HG03342 (cell line): ENCODE measurements at regions not wholly inside any gene's neighbourhood (a gene's known extent, or its start where the extent isn't known, plus 50 kb on each side); places are given as distances from the start of the nearest gene placed in this dataset.

Experiments
- ATAC-seq: cut with Tn5 transposase; IDR thresholded peaks from one replicate; pipeline ENCODE4 v1.9.1; 2021; ENCODE audit warnings: mild to moderate bottlenecking, moderate library complexity; ENCODE audit not compliant: unreplicated experiment

DNA sequence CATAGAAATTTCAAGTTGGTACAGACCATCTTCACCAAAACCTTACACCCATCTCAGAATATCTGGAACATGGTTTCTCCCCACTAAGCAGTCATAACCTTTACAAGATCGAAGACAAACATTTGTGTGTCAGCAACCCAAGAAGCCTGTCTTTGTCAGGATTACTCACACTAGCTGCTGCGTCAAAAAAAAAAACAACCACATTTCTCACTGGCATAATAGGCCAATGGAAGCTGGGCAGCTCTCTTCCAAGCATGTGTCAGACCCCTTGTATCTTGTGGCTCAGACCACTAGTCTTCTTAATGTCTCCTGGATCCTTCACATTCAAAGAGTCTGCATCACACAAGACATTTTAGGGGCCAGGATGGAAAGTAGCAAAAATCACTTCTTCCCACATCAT is 266.9 kb upstream of the IGF1R start:
- no peak for ATAC-seq

DNA sequence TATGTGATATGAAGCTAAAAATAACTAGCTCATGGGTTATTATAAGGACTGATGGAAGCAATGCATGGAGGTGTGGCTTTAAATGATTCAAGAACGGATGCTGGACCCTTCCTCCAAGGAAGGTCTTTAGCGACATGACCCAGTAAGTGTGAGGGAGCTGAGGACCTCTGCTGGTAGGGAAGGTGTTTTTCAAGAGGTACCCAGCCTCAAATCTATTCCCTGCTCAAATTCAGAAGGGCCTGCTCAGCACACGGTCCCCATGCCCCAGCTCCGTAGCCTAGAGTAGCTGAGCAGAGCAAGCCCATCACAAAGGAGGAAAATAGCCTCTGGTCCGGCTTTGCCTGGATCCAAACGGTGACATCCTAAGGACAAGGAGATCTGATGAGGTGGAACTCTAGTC is 266.2 kb upstream of the IGF1R start:
- ATAC-seq, result no peak

- no peak for ATAC-seq
Measured at GRCh38 chr15:98383571-98383970, 264.8 kb upstream of the IGF1R start.

DNA sequence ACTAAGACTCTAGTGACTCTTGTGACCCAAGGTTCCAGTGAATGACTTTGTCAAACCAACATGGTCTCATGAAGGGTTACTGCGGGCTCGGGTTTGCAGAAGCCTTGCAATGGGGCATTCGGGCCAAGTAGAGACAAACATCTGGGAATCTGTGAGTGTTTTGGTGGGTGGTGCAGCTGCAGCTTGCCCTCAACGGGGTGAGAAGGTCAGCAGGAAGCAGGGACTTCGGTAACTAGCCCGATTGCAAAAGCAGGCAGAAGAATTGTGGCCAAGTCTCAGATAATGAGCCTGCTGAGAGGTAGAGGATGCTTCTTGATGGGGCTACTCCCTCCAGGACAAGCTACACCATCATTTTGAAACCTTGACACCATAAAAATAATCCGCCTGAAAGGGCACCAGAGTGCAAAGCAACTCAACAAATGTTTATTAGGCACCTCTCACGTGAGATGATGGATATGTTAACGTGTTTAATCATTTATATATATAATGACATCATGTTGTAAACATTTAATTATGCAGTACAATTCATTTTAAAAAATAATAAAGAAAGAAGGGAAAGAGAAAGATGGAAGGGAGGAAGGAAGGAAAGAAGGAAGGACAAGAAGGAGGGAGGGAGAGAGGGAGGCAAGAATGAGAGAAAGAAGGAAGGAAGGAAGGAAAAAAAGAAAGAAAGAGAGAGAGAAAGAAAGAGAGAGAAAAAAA is 263.9 kb upstream of the IGF1R start:
- no peak for ATAC-seq

- ATAC-seq, result no peak
Measured at GRCh38 chr15:98385752-98386381, 262.5 kb upstream of the IGF1R start.

DNA sequence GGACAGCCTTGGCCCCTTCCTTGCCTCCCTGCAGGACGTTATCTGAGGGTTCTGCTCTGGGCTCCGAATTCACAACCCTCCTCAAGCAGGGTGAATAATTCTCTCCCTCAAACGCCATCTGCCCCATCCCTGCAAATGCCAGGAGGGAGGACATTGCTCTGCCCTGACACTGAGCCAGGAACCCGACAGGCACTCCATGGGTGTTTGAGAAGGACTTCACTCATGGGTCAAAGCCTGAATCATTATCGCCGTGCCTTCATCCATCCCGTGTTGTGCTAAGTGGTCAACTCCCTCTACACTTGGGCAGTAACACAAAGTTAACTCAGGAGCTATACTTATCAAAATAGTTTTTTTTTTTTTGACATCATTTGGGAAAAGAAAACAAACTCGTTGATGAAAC is 261.8 kb upstream of the IGF1R start:
- no peak for ATAC-seq

DNA sequence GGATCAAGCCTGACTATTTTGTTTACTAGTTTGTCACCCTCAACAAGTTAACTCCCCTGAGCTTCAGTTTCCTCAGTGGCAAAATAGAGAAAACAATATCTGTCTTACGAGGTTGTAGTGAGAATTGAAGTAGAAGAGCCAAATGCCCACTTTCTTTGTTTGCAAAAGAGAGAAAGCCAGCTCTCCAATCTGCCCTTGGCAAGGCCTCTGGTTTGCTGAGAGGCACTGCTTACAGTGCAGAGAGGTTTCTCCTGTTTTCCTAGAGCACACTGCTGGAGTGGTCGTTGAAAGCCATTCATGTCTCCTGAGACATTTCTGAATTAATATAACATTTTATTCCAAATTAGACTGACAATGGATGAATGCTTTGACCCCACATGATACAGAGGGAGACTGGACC is 260.5 kb upstream of the IGF1R start:
- ATAC-seq, result no peak

DNA sequence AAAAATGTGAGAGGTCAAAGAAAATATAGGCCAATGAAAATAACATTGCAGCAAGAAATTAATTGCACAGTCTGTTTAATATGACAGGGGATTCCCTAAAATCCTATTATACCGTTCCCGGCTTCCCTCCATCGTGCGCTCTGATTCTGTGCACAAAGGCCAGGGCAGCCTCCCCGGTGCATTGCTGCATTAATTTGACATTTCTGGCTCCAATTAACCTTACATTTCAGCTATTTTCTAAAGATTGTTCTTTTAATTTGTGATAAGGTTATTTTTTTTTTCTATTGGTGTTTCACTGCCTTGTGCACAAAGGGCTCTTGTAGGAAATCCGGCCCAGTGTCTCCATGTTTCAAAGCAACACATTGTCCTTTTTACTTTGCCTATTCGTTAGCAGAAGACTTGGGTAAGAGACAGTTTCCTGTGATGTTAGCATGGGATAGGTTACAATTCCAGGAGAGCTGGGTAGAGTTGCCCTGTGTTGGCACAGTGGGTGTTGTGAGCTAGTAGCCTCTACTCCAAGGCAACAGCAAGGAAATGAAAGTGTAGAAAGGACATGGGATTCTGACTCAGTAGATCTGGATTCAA is 257.3 kb upstream of the IGF1R start:
- no peak for ATAC-seq

DNA sequence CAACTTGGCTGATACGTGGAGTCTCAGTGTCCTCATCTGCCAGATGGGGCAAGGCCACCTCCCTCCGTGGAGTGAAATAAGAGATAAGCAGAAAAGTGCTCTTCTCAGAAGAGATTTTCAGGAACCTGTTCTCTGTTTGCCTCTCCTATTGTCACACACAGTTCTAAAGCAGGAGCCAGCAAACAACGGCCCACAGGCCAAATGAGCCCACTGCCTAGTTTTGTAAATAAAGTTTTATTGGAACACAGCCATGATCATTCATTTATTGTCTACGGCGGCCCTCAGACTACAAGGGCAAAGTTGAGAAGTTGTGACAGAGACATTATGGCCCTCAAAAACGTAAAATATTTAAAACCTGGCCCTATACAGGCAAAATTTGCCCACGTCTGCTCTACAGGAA is 256.8 kb upstream of the IGF1R start:
- no peak for ATAC-seq

DNA sequence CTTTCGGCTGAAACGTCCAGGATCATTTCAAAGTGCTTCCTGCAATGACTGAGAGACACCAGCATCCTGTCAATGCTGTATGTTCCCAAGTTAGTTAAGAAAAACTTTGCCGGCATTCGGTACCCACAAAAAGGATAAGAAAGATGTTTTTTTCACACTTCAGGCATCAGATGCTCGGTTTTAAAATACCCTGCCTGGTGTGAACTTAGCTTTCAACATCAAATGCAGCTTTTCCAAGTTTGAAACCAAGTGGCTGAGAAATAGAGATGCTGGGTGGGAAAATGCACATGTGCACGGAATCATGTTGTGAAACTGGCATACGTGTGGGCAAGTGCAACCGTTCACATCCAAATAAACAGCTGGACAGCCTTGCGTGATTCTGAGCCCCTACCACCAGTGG is 254.9 kb upstream of the IGF1R start:
- no peak for ATAC-seq

- ATAC-seq, result no peak
Measured at GRCh38 chr15:98394546-98394945, 253.8 kb upstream of the IGF1R start.

- ATAC-seq, result no peak
Measured at GRCh38 chr15:98395974-98396610, 252.2 kb upstream of the IGF1R start.

DNA sequence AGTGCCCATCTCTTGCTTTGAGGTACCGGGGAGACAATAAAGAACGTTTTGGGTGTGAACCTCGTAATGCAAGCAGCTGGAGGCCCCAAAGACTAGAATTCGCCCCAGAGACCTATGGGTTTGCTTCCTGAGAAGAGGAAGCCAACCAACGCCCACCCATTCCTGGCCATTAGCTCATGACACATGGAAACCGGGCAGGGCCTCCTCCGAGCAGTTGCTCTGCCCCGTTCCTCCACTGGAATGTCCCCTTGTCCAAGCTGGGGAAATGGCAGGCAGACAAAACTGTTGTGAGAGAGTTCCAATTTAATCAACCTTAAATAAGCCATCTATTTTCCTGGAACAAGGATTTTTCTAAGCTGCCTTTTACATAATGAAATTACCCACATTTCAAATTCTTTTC is 250.9 kb upstream of the IGF1R start:
- ATAC-seq, result no peak

GRCh38 chr15:98398056-98398455 is 250.3 kb upstream of the IGF1R start:
- no peak for ATAC-seq

GRCh38 chr15:98398886-98399285 is 249.5 kb upstream of the IGF1R start:
- ATAC-seq, result no peak

DNA sequence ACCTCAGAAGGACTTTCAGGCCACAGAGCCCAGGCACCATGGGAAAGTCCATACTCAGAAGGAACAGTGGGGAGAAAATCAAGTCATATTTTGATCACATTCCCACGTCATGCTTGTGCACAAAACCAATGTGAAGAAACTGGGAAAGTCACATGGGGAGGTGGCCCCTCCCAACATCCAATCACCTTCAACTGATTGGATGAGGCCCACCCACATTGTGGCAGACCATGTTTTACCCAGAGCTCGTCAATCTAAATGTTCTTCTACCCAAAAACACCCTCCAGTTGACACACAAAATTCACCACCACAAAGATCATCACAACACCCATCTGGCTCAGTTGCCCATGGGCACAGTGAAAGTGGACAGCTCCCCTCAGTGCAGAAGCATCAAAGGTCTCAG is 248.2 kb upstream of the IGF1R start:
- no peak for ATAC-seq

- ATAC-seq, result no peak
Measured at GRCh38 chr15:98401029-98401428, 247.3 kb upstream of the IGF1R start.

DNA sequence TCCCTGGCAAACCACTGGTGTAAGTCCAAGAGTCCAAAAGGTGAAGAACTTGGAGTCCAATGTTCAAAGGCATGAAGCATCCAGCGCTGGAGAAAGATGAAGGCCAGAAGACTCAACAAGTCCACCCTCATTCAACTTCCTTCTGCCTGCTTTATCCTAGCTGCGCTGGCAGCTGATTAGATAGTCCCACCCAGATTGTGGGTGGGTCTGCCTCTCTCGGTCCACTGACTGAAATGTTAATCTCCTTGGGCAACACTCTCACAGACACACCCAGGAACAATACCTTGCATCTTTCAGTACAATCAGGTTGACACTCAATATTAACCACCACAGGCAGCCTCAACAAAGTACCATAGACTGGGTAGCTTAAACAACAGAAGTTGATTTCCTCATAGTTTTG is 245.9 kb upstream of the IGF1R start:
- ATAC-seq, result no peak

DNA sequence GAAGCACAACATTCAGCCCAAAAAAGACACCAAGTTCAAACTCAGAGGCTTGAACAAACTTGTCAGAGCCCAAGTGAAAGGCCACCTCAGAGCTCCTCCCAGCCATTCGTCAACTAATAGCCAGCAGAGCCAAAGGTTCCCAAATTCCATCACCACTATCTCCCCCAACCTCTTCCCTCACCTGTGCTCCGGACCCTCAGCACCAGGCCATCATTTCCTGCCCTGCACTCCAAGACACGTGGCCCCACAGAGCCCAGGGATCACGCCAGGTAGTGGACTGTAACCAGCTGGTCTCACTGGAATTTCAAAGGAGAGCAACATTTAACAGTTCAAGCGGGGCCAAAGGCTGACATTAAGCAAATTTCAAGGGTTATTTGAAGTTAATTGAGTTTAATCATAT is 245.2 kb upstream of the IGF1R start:
- no peak for ATAC-seq

GRCh38 chr15:98403569-98403968 is 244.8 kb upstream of the IGF1R start:
- ATAC-seq, result no peak

DNA sequence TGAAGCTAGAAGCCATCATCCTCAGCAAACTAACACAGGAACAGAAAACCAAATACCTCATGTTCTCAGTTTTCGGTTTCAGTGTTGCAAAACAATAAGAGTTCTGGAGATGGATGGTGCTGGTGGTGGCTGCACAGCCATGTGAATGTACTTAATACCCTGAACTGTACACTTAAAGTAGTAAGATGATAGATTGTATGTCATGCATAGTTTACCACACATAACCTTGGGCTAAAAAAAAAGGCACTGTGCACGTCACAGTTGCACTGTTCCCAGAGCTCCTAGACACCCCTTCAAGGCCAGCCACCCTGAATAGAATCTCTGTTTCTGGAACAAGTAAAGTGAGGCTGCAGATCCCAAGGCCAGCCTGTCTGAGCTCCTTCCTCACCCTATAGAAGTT is 243.3 kb upstream of the IGF1R start:
- ATAC-seq, result no peak

DNA sequence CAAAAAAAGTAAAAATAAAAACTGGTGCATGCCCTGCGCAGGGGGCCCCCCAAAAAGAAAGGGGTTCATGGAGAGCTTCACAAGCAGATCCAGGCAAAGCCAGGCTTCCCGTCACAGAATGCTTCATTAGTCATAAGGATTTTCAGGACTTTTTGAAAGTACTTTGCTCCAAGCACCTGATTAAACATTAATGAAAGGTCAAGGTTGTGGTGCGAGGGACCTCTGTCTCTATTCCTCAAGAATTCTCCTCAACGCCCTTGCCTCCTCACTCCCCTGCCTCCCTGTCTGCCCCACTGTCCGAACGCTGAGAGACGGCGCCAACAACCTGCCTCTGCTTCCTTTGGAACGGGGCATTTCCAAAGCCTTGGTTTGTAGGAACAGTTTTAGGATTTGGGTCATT is 240.1 kb upstream of the IGF1R start:
- ATAC-seq, result no peak
